Prostate gland (tissue), 2 donors: ENCODE measurements at regions not wholly inside any gene's neighbourhood (a gene's known extent, or its start where the extent isn't known, plus 50 kb on each side); places are given as distances from the start of the nearest gene placed in this dataset.

Experiments used
- POLR2A ChIP-seq: fragments of 450-650 bp; IDR thresholded peaks from one replicate; pipeline ENCODE4 v1.6.1; 2016; ENCODE audit warnings: antibody characterized with exemption, mild to moderate bottlenecking
- POLR2AphosphoS5 ChIP-seq: sonication (generic); formaldehyde crosslinking; IDR thresholded peaks from one replicate; pipeline ENCODE4 v1.6.1; 2017; ENCODE audit warnings: antibody characterized with exemption
- TF ChIP-seq, protein P1 (sequence below), 4 experiments: fragments of 200-600 bp in 2 of 4; fragments of 450-650 bp in 2 of 4; sonication (generic) in 2 of 4; IDR thresholded peaks; 1 replicate in 3 of 4; 2 replicates in 1 of 4; pipeline ENCODE4 v1.5.1; 2016 to 2019; ENCODE audit warnings: antibody characterized with exemption in 4 of 4, mild to moderate bottlenecking in 2 of 4, moderate library complexity in 2 of 4

DNA sequence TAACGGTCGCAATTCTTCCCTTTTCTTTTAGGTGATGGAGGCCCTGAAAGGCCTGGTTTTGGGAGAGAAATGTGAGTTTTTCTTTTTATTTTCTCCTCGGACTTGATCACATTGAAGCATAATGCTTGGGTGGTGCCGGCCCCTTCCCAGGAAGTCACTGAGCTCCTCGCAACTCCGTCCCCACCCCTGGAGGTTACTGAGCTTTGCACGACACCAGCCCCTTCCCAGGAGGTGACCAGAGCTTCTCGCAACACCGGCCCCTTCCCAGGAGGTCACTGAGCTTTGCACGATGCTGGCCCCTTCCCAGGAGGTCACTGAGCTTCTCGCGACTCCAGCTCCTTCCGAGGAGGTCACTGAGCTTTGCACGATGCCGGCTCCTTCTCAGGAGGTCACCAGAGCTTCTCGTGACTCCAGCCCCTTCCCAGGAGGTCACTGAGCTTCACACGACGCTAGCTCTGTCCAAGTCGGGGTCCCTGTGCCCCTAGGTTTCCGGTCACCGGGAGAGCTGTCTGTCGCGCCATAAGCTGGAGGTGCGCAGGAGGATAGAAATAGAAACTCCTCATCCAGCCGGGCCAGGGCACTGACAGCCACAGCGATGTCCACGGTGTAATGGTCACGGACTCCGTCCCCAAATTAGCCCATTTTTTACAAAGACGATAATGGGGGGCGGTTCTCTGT is 586.4 kb downstream of the BRD1 start:
- TF ChIP-seq, protein P1, sequence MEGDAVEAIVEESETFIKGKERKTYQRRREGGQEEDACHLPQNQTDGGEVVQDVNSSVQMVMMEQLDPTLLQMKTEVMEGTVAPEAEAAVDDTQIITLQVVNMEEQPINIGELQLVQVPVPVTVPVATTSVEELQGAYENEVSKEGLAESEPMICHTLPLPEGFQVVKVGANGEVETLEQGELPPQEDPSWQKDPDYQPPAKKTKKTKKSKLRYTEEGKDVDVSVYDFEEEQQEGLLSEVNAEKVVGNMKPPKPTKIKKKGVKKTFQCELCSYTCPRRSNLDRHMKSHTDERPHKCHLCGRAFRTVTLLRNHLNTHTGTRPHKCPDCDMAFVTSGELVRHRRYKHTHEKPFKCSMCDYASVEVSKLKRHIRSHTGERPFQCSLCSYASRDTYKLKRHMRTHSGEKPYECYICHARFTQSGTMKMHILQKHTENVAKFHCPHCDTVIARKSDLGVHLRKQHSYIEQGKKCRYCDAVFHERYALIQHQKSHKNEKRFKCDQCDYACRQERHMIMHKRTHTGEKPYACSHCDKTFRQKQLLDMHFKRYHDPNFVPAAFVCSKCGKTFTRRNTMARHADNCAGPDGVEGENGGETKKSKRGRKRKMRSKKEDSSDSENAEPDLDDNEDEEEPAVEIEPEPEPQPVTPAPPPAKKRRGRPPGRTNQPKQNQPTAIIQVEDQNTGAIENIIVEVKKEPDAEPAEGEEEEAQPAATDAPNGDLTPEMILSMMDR (IDR thresholded peaks at IDR 0.05), result no peak
- TF ChIP-seq POLR2AphosphoS5 (no peak), POLR2A (no peak)
